Fibroblast of villous mesenchyme (primary cell): ENCODE measurements at regions not wholly inside any gene's neighbourhood (a gene's known extent, or its start where the extent isn't known, plus 50 kb on each side); places are given as distances from the start of the nearest gene placed in this dataset.
"Not testable (repeated sequence)": the region's sequence is repeated elsewhere in the genome, so short reads cannot be mapped to it uniquely, and the experiment has no call there.

Experiments
- DNase-seq: peaks from one replicate; pipeline ENCODE4 v3.0.0-alpha.2; 2010; ENCODE audit warnings: low read depth
- H3K4me3 ChIP-seq: 2 replicates; pipeline ENCODE4 v1.5.1; 2011; ENCODE audit warnings: low read depth, mild to moderate bottlenecking, low read length
- CTCF ChIP-seq: IDR thresholded peaks from 2 replicates; pipeline ENCODE4 v1.5.1; 2012; ENCODE audit warnings: low read depth, mild to moderate bottlenecking, low read length; ENCODE audit not compliant: insufficient read depth

- no peak for DNase-seq
- no peak overlapping the region for H3K4me3 ChIP-seq
- TF ChIP-seq CTCF: no peak
These were observed 731.6 kb upstream of the MANEA start for GRCh38 chr6:94845742-94846141.

- no peak for TF ChIP-seq CTCF
- DNase-seq: no peak
- no peak overlapping the region for H3K4me3 ChIP-seq
These were observed 742.1 kb upstream of the MANEA start for GRCh38 chr6:94835264-94835663.

GRCh38 chr6:94813806-94814205 lies 763.5 kb upstream of the MANEA start:
- no peak for DNase-seq
- TF ChIP-seq CTCF: no peak
- no peak overlapping the region for H3K4me3 ChIP-seq

GRCh38 chr6:94801344-94801743 lies 776.0 kb upstream of the MANEA start:
- no peak overlapping the region for H3K4me3 ChIP-seq
- DNase-seq: no peak
- no peak for TF ChIP-seq CTCF

GRCh38 chr6:94785514-94785913 lies 791.8 kb upstream of the MANEA start:
- TF ChIP-seq CTCF: no peak
- H3K4me3 ChIP-seq: no peak overlapping the region
- no peak for DNase-seq

- DNase-seq, H3K4me3 ChIP-seq: not testable (repeated sequence)
These were observed 792.3 kb upstream of the MANEA start for GRCh38 chr6:94785081-94785480.

GRCh38 chr6:94769197-94769596 lies 808.1 kb upstream of the MANEA start:
- no peak for DNase-seq
- no peak for TF ChIP-seq CTCF

More at GRCh38 chr6:94769197-94769596, 808.1 kb upstream of the MANEA start:
- no peak overlapping the region for H3K4me3 ChIP-seq
